K562 (cell line): ENCODE measurements at regions not wholly inside any gene's neighbourhood (a gene's known extent, or its start where the extent isn't known, plus 50 kb on each side); places are given as distances from the start of the nearest gene placed in this dataset.

ENCODE experiments used
- CGGBP1 ChIP-seq: fragments of 250-450 bp; sonication (Bioruptor Pico); IDR thresholded peaks from 2 replicates; pipeline ENCODE4 v1.9.0; 2021; ENCODE audit warnings: mild to moderate bottlenecking
- CTCF ChIP-seq, 3 experiments: IDR thresholded peaks in 2 of 3; conservative IDR thresholded peaks in 1 of 3; 2 replicates each; pipeline ENCODE4 v1.5.1; 2011 to 2012; ENCODE audit warnings: low read length in 3 of 3, mild to moderate bottlenecking in 3 of 3, control low read depth in 2 of 3, improper control_type of control experiment in 1 of 3, inconsistent platforms in 1 of 3, low read depth in 1 of 3, mixed read lengths in 1 of 3, moderate library complexity in 1 of 3; ENCODE audit not compliant: insufficient read depth in 2 of 3
- FOXJ3 ChIP-seq: sonication (generic); formaldehyde crosslinking; IDR thresholded peaks from 2 replicates; pipeline ENCODE4 v1.4.0; 2020; ENCODE audit warnings: mild to moderate bottlenecking, missing genetic modification reagents
- GATA2 ChIP-seq: sonication (generic); formaldehyde crosslinking; IDR thresholded peaks from 2 replicates; pipeline ENCODE4 v1.4.0; 2020; ENCODE audit warnings: mild to moderate bottlenecking, missing genetic modification reagents
- SPI1 ChIP-seq: IDR thresholded peaks from 2 replicates; pipeline ENCODE4 v1.6.1; 2011; ENCODE audit warnings: low read depth, low read length, control low read depth, borderline replicate concordance
- TAF15 ChIP-seq: fragments of 200-400 bp; formaldehyde crosslinking; IDR thresholded peaks from 2 replicates; pipeline ENCODE4 v1.6.1; 2017; ENCODE audit warnings: mild to moderate bottlenecking, low read depth, low read length, moderate library complexity

GRCh38 chr3:28606283-28606682 is 257.7 kb upstream of the AZI2 start:
- TF ChIP-seq FOXJ3 (CRISPR knock-in tag) (no peak), SPI1 (no peak), CTCF (IDR thresholded peaks at IDR 0.05 in 2 of 3, conservative IDR thresholded peaks at IDR 0.05 in 1 of 3; ENCODE audit: insufficient read depth in 2 of 3, low read depth in 1 of 3, low read length in 3 of 3) (no peak), TAF15 (no peak), GATA2 (CRISPR knock-in tag) (no peak), CGGBP1 (no peak)
